Kidney capillary endothelial cell (primary cell): ENCODE measurements at regions not wholly inside any gene's neighbourhood (a gene's known extent, or its start where the extent isn't known, plus 50 kb on each side); places are given as distances from the start of the nearest gene placed in this dataset.

Source experiments
- DNase-seq: peaks from one replicate; pipeline ENCODE4 v3.0.0-alpha.2; 2018; ENCODE audit warnings: low spot score

DNA sequence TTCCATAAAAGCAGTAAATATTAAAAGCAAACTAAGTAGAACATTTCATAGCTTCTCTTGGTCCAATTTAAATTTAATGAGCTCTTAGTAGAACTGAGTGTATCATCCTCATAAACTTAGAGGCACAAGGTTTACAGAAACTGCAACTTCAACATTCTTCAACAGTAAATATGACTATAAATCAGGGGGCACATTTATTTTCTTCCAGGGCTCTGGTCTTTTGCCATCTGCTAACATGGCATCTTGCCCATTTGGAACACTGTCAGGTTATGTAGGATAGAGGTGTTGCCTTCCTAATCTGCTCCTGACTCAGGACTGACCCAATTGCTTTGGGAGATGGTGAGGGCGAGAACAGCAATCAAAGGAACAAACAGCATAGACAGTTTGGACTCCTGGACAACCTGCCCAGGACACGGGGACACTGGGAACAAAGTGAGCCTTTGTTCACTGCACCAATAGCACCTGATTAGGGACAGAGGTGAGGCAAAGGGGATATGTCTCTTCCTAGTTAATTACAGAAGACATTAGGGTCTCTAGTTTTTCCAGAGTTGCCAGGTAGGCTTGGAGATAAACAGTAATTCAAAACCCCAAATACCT is 610.2 kb upstream of the ROBO2 start:
- DNase-seq: no peak

DNA sequence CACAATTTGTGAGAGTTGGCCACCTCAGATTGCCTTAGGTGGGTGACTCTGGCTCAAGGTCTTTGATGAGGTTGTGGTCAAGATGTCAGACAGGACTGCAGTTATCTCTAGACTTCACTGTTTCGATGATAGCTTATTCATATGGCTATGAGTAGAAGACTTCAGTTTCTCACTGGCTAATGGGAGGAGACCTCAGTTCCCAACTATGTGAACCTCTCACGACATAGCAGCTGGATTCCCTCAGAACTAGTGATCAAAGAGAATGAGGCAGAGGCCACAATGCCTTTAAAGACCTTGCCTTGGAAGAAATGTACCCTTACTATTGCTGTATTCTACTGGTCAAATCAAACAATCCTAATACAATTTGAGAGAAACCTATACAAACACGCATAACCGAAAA is 607.5 kb upstream of the ROBO2 start:
- DNase-seq: no peak

DNA sequence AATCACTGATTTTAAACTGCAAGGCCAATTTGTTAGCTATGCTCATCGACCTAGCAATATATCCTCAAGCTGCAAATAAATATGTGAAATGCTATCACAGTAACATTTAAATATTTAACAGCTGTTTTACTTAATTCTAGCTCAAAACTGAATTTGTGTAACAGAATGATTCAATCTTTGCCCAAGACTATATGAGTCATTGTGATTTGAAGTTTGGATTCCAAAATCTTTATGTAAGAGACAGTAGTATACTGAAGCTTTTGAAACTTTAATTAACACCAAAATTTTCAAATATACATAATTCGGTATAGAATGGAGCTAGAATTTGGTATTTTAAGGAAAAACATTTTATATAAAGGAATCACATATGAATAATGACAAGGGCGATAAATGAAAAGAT is 603.0 kb upstream of the ROBO2 start:
- no peak for DNase-seq

DNA sequence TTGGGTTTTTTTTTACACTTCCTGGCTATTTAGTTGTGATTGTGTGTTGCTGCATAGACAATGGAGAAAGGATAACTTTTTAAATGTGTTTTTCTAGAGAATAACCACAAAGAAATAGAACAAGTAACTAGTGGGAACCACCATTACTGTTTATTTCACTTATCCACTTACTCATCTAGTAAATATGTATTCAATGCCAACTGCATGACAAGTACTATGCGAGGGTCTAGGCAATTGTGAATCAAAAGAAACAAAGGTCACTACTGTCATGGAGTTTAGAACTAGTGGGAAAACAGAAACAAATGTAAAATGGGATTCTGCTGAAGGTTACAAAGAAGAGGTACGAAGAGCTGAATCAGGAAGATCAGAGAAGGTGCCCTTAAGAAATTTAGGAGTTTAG is 600.9 kb upstream of the ROBO2 start:
- DNase-seq: no peak

DNA sequence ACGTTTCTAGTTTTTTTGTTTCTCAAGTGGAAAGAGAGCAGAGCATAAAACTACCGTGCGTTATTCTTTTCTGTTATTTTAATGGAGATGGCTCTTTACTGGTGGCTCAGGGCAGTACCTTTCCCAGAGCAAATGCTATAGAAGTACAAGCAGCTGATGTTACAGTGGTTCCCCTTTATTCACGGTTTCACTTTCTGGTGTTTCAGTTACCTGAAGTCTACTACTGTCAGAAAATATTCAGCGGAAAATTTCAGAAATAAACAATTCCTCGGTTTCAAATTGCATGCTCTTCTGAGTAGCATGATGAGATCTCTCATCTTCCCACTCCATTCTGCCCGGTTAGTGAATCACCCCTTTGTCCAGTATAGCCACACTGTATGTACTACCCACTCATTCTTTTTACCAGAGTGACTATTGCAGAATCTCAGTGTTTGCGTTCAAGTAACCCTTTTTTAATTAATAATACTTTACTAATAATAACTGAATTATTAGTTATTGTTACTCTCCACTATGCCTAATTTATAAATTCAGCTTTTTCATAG is 597.5 kb upstream of the ROBO2 start:
- no peak for DNase-seq

DNA sequence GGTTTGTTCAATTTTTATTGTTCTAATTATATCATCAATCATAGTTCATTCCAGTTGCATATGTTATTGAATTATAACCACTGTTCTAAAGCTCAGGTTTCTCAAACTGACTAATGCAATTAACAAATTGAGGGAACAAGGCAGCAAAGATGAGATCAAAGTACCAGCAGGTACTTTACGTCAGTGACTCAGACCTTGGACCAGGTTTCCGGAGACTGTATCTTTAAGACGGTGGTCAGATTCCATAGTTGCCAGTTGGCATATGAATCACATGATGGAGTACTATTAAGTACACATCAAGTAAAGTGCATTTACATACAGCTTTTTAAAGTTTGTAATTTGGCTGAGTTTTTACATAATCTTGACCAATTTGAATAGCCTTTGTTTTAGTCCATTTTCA is 583.6 kb upstream of the ROBO2 start:
- no peak for DNase-seq

DNA sequence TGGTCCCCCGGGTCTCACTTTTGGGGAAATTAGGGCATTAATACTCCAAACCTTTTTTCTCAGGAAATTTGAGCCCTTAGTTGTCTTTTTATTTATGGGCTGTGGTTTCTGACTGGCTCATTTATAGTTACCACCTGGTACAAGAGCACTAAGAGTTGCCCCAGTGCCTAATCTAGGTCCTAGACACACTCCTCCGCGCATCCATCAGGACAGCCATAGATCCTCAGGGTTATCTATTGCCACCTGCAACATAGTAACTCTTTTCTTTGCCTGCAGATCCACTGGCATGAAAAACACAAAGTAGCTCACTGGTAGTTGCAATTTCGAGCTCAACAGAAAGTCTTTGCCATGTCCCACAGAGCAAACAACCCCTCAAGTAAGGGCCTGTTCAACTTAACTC is 576.4 kb upstream of the ROBO2 start:
- DNase-seq: no peak

DNA sequence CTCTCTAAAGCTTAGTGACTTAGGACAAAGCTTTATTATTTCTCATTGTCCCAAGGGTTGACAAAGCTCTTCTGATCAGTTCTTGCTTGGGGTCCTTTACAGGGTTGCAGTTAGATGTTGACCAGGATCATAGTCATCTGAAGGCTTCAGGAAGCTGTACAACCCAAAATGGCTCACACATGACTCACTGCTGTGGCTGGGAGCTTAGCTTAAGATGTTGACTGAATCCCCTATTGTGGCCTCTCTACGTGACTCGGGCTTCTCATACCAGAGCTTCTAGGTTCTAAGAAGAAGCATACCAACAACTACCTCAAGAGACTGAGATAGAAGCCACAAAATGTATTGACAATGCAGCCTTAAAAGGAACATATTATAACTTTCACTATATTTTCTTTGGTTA is 569.6 kb upstream of the ROBO2 start:
- no peak for DNase-seq

DNA sequence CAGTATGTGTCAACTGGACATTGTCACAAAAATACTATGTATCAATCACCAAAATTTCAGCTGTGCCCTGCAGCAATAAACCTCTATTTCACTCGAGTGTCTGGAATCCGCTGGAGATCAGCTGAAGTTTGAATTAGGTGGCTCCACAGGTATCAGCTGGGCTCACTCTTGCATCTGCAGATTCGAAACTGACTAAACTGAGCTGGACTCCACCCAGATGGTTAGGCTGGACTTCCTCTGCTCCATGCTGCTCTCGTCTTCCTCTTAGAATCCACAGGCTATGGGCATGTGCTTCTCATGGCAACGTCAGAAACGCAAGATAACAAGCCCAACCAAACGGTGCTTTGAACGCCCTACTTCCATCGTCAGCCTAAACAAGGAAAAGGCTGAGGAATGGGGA is 565.3 kb upstream of the ROBO2 start:
- no peak for DNase-seq

DNA sequence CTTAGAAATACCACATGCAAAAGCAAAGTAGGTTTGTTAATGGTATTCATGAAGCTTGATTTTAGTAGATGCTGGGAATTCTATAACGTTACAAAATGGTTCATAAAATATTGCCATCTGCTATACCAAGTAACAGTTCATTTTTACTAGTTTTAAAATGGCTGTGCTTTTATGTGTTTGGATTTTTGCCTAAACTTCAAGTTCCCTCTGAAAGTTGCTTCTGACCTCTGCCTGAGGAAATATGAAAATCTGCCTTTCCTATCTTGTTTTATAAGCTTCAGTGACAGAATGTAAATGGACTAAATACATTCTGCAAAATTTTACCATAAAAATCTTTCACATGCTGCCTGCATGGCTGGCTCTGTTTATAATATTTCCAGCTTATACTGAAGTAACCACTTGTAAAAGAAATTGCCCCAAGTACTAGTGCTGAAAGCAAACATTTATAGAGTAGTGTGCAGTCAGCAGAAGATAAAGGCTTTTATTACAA is 560.7 kb upstream of the ROBO2 start:
- DNase-seq: no peak

DNA sequence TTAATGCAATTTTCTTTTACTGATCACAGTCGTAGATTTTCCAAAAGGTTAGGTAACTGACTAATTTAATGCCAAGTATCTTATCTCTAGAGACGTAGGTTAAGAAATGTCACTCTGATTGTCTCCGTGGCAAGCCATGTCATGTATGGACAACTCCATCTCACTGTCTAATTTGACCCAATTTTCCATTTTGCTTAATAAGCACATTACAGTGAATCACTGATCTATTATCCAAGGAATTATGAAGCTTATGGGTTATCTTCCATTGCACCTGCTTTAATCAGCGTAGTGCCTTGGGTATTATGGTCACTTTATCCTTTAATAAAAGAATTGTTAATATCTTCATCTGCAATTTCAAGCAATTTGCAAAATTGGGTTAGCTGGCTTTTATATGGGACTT is 557.4 kb upstream of the ROBO2 start:
- no peak for DNase-seq

DNA sequence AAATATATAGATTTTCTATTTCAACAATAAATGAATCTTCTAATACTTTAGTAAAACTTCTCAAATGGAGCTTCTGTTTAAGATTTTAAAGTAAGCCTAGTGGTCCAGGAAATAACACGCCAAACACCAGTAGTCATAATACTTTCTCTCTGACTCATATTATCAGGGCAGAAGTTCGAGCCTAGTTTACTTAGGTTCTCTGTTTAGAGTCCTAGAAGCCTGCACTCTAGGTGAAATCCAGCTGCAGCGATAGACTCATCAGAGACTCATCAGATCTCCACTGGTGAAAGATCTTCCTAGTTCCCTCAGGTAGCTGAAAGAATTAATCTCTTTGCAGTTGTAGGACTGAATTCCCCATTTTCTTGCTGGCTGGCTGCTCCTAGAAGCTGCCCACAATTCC is 552.5 kb upstream of the ROBO2 start:
- no peak for DNase-seq

DNA sequence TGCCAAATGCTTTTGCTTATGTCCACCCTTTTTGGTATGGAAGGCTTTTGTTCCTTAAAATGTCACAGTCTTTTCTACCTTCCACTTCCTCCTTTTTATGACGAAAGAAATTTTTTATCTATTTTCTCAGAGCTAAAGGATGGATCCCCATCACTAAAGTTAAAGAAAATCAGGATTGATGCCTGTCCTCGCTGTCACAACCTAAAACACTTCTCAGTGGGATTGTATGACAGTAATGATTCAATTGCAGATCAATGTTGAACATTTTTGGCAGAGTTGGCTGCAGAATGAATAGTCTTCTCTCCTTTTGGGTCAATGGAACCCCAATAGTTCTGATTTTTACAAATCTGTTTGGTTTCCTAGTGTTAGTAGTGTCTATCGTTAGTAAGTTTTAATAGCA is 549.8 kb upstream of the ROBO2 start:
- no peak for DNase-seq

DNA sequence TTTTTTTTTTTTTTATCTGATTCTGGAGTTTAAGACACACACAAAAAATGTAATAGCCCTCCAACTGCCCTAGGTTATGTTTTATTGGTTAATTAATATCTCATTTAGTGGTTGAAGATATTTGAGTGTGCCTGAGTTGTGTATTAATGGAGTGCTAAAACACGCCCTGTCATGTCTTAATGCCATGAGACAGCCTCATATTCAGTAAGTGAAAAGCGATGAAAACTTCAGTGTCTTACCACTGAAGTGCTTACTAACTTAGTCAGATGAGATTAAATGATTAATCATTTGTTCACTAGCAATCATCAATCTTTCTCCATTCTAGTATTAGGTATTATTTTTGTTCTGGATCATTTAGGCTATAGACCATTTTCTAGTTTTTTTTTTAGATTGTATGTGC is 544.7 kb upstream of the ROBO2 start:
- DNase-seq: no peak

DNA sequence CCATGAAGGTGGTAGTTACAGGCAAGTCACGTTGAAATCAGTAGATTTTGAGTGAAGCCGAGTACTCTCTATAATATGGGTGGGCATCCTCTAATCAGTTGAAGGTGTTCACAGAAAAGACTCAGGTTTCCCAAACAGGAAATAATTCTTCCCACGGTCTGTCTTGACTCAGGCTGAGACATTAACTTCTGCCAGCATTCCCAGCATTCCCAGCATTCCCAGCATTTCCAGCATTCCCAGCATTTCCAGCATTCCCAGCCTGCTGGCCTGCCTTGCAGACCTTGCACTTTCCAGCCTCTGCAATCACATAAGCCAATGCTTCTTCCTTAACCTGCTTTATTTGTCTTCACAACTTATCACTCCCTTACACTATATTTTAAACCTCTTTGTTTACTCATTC is 542.3 kb upstream of the ROBO2 start:
- DNase-seq: no peak

DNA sequence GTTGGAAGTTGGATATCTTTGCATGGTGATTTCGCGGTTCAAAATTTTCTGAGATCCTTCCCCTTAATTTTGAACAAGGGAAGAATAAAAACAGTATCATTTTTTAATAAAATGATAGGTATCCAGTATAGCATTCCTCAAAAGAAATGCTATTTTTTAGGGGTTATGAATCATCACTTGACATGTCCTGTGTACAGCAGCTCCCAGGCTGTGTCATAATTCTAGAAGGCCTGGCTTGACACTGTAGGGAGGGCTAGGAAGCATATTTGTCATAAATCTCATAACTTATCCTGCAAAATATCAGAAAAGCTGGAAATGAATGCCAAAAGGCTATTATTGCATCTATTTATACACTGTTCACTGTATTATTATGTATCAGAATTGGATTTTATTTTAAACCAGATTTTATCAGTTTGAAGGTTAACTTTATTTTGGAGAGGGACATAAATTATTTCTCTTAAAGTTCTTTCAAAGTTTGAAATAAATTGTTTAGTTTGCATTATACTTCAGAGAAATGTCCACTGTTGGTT is 539.1 kb upstream of the ROBO2 start:
- no peak for DNase-seq

DNA sequence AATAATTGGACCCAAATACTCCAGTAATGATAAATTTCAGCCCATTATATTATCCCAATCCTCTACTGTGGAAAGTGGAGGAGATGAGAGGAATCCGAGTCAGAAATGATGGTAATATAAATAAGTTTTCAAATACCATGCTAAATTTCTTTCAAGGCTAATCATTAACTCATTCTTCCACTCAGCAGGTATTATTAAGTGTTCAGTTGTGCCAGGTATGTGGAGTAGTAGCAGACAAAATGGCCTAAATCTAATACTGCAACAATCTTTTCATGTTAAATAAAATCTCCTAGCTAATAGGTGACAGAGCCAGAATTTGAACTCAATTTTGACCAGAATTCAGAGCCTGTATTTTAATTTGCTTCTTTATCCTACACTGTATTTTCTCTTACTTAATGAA is 538.6 kb upstream of the ROBO2 start:
- DNase-seq: no peak

DNA sequence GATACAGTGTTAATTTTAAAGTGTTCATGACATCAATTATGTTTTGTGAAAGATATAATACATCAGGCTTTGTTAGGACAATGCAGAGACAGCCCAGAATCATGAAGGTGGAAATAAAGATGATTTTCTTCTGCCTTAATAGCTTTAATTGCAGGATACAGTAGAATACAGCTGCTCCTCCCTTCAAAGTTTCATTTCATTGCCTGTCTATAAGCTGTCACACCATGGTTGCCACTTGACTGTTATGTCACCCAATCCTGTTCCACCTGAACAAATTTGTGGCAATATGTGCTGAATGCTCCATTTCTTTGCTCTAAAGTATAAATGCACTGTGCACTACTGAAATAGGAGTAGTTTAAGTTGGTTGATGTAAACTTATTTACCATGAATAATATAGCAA is 537.8 kb upstream of the ROBO2 start:
- DNase-seq: no peak

DNA sequence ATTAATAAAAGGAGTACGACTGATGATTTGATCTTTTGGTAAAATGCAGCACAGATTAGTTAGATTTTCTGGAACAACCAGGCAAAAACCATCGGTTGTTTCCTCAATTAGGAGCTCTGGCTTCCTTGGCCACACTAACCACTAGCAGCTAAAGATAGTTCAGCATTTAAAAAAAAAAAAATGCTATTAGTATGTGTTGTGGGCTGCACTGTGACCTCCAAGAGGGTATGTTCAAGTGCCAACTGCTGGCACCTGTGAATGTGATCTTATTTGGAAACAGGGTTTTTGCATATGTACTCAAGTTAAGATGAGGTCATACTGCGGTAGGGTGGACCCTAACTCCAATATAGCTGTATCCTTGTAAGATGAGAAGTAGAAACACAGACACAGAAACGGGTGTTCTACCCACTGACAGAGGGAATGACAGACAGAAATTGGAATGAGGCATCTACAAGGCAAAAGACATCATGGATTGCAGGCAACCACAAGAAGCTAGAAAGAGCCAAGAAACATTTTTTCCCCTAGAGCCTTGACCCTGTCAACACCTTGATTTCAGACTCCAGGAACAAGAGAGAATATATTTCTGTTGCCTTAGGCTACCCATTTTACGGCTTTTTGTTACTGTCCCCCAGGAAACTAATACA is 534.6 kb upstream of the ROBO2 start:
- DNase-seq: no peak

DNA sequence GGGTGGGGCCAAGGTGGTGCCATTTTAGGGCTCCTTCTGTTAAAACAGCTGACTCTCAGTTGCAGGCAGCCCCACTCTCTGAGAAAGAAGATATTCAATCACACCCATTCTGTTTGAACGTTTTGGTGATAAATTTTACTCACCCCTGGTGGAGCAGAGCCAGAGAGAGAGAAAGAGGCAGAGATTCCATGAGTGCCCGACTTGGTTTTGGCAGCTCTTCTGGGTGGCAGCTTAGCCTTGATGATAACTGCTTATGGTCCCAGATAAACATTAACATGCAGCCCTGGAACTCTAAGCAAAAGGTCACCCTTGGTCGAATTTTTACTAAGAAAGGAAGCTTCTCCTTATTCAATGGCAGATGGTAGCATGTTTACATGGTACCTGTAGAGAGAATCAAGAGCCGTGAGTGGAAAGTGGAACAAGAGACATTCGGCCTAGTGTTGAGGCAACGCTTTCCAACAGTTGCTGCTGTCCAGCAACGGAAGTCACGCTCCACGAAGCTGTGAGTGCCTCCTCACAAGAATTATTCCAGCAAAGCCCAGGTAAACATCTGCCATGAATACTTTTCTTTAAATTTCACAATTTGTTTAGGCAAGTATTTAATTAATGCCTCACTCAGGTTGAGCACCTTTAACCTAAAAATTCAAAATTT is 530.6 kb upstream of the ROBO2 start:
- no peak for DNase-seq

DNA sequence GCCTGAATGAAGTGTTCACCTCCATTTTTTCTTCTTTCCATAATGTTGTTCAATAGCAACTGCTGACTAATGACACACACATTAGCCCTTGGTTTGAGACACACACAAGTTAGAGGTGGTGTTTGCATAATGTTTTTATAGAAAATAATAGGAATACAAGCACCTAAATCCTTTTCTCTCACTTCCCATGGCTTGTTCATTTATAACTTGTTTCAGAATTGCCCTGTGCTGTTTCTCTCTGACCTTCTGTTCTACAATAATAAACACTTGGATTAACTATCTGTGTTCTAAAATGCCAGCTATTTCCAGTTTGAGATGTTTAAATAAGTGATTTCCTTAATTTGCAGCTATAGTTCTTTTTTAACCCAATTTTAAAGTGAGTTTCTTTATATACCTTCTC is 525.1 kb upstream of the ROBO2 start:
- no peak for DNase-seq

DNA sequence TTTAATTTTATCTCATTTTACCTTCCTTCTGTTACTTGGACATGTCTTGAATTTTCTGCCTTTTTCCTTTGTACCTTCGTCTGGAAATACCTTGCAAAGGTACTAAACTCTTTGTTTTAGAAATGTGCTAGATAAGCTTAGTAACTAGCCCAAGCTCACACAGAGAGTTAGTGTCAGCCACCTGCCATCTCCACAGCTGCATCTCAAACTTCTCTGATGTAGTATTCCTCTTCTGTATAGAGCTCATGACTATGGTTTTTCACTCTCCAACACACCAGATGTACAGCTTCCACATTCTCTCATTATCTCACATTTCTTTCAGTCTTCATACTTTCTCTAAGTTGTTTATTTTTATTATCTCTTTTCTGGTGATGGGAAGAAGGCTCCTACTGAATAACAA is 516.6 kb upstream of the ROBO2 start:
- no peak for DNase-seq

DNA sequence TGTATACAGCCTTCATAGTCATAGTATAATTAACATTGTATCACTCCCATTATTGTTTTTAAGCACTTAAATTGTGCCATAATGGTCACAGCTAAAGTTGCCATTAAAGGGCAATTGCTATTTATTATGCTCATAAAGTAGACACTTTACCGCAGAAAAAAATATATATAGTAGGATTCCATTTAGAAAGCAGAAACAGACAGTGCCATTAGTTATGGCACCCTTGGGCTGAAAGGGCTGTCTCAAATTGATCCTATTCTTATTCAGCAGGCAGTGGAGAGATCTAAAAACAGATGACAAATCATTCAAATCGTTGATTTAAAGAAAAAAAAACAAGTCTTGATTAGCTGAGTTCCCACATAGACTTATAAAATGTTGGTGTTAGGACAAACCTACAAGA is 514.2 kb upstream of the ROBO2 start:
- no peak for DNase-seq
